Large intestine (tissue), 3 donors: ENCODE measurements at regions not wholly inside any gene's neighbourhood (a gene's known extent, or its start where the extent isn't known, plus 50 kb on each side); places are given as distances from the start of the nearest gene placed in this dataset.

Experiments used
- DNase-seq, 2 donors: peaks; one replicate each; pipeline versions ENCODE4 v3.0.0 to v3.0.0-alpha.2; 2013
- H3K27ac ChIP-seq: one replicate; pipeline ENCODE4 v1.5.1; 2013; ENCODE audit warnings: low read length
- H3K27me3 ChIP-seq: 2 replicates; pipeline ENCODE4 v1.6.1; 2013; ENCODE audit warnings: low read length; ENCODE audit not compliant: control insufficient read depth, insufficient read depth
- H3K36me3 ChIP-seq: 2 replicates; pipeline ENCODE4 v1.6.1; 2013; ENCODE audit warnings: low read length; ENCODE audit not compliant: control insufficient read depth, insufficient read depth
- H3K4me1 ChIP-seq: one replicate; pipeline ENCODE4 v1.6.1; 2013; ENCODE audit warnings: low read length; ENCODE audit not compliant: control insufficient read depth, insufficient read depth
- H3K4me3 ChIP-seq: one replicate; pipeline ENCODE4 v1.5.1; 2013; ENCODE audit warnings: low read length
- H3K9me3 ChIP-seq: one replicate; pipeline ENCODE4 v1.6.1; 2013; ENCODE audit warnings: mild to moderate bottlenecking, low read depth, low read length, moderate library complexity; ENCODE audit not compliant: control insufficient read depth
- WGBS: methylation state at CpG from one replicate; pipeline ENCODE4 v1.1.5; 2013; ENCODE audit warnings: low lambda C conversion rate; ENCODE audit not compliant: insufficient coverage; 5-methylcytosine and 5-hydroxymethylcytosine counted together

DNA sequence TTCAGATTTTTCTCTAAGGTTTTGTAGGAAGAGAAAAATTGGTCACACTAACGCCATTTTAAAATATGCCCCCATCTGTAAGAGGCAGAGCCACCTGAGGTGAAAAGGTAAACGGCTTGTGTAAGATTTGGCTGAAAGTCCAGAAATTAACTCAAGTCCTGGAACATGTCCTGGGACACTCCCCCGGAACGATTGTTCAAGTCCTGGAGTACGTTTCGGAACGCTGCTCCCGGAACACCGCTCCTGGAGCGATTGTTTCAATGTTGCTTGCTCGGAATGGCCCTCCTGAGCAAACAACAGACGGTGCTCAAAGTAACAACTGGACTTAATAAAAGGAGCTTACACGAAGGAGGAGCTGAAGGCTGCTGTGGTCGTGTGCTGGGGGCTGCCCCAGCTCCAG lies 796.5 kb upstream of the SLIT2 start:
- Histone ChIP-seq H3K4me3 (no peak overlapping the region), H3K27me3 (no peaks in the 10 kb centered on the region), H3K36me3 (no peaks in the 10 kb centered on the region), H3K27ac (no peak overlapping the region), H3K4me1 (no peaks in the 10 kb centered on the region), H3K9me3 (no peaks in the 10 kb centered on the region)
- WGBS = no CpG with 5 or more reads among the region's 14 CpGs
- DNase-seq = no peak

DNA sequence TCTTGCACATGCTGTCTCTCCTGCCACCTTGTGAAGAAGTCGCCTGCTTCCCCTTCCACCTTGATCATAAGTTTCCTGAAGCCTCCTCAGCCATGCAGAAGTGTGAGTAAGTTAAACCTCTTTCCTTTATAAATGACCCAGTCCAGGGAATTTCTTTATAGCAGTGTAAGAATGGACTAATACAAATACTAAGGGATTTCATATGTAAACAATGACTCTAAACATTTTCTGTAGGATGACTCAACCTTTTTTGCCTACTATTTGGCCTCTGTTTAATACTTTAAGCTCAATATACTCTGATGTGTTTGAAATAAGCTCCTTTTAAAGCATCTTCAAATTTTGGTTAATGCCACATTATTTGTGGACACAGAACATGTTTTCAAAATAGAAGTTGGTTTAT lies 813.5 kb upstream of the SLIT2 start:
- Histone ChIP-seq H3K9me3 (no peaks in the 10 kb centered on the region), H3K4me3 (no peak overlapping the region), H3K27ac (no peak overlapping the region), H3K27me3 (no peaks in the 10 kb centered on the region), H3K36me3 (no peaks in the 10 kb centered on the region), H3K4me1 (no peaks in the 10 kb centered on the region)
- no peak for DNase-seq
- no CpG with 5 or more reads among the region's 1 CpG for WGBS

DNA sequence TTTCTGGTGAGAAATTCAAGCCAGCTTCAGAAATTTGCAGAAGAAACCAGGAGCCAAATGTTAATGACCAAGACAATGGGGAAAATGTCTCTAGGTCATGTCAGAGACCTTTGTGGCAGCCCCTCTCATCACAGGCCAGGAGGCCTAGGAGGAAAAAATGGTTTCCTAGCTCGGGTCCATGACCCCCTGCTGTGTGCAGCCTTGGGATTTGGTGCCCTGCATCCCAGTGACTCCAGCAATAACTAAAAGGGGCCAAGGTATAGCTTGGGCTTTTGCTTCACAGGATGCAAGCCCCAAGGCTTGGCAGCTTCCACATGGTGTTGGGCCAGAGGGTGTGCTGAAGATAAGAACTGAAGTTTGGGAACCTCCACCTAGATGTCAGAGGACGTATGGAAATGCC lies 814.7 kb upstream of the SLIT2 start:
- no CpG with 5 or more reads among the region's 2 CpGs for WGBS
- DNase-seq = no peak
- Histone ChIP-seq H3K27me3 (no peaks in the 10 kb centered on the region), H3K4me1 (no peaks in the 10 kb centered on the region), H3K36me3 (no peaks in the 10 kb centered on the region), H3K4me3 (no peak overlapping the region), H3K9me3 (no peaks in the 10 kb centered on the region), H3K27ac (no peak overlapping the region)

DNA sequence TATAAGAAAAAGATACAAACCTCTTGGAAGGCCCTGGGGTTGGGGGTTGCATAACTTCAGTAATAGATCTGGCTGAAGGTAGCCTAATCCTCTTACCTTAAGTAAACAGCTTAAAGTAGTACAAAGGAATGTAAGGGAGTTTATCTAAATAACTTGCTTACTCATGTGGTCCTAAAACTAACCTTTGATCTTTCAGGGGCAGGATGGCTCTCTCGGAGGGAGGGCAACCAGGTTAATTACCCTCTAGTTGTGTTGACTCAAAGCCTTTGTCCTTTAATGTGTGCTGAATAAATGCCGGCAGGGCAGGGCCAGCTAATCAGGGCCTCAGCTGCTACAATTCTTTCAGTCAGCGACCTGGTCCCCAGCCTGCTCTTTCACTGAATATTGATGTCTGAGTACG lies 822.0 kb upstream of the SLIT2 start:
- no peak overlapping the region for H3K4me3 ChIP-seq
- H3K4me1 ChIP-seq = no peaks in the 10 kb centered on the region
- H3K27ac ChIP-seq = no peak overlapping the region
- H3K9me3 ChIP-seq = peaks cover 3% of the 10 kb centered on the region
- H3K27me3 ChIP-seq = no peaks in the 10 kb centered on the region
- DNase-seq = no peak
- WGBS = 100% methylated on average over 1 of the region's 4 CpGs
- H3K36me3 ChIP-seq = no peaks in the 10 kb centered on the region

DNA sequence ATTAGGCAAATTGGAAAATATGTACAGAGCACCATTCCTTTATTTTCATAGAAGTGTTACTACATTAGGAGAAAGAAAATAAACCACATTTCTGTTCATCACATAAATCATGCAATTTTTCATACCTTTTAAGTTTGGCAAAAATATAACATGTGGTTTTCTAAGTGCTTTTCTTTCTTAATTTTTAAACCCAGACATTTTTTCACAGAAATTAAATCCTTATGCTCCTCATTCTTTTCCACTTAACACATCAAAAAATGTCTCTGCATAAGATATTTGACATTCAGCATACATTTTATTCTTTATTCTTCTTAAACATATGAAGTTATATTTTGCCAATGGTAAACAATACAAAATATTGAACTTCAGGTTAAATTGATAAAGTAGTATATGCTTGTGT lies 826.6 kb upstream of the SLIT2 start:
- H3K27me3 ChIP-seq = no peaks in the 10 kb centered on the region
- no peaks in the 10 kb centered on the region for H3K36me3 ChIP-seq
- H3K27ac ChIP-seq = no peak overlapping the region
- H3K9me3 ChIP-seq = peaks cover 3% of the 10 kb centered on the region
- no peak overlapping the region for H3K4me3 ChIP-seq
- H3K4me1 ChIP-seq = no peaks in the 10 kb centered on the region
- no peak for DNase-seq

DNA sequence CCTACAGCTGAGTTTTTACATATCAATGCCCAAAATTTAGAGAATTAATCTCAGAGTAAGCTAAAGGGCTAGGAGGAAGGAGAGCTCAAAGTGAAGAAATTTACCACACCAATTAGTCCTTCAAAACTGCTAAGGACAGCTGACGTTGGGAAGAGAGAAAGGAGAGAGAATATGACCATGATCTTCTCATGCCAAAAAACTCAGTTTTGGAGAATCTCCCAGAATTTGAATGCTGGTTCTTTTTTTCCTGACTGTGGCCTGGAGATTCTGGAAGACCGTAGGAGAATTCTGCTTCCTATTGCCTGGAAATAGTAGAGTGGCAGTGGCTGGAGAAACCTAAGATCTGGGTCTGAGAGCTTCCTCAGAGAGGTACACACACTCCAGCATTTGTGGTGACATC lies 834.4 kb upstream of the SLIT2 start:
- Histone ChIP-seq H3K27ac (no peak overlapping the region), H3K4me3 (no peak overlapping the region), H3K36me3 (no peaks in the 10 kb centered on the region), H3K27me3 (no peaks in the 10 kb centered on the region), H3K9me3 (no peaks in the 10 kb centered on the region), H3K4me1 (no peaks in the 10 kb centered on the region)
- WGBS = no CpG with 5 or more reads among the region's 2 CpGs
- DNase-seq = no peak

DNA sequence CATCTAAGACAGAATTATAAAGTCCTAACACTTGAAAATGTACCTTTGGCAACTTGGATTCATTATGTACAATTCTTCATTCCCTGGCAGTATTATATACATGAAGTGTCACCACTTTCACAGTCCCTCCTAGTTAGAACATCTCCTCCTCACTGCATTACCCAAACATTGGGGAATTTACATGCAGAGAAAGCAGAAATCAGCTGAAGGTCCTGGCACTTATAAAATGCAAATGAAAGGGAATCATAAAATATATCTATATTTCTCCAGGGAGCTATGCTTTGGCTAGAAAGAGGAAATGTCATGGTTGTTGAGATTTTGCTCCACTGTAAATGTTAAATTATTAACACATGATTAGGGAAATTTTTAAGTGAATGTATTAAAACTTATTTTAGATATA lies 835.6 kb upstream of the SLIT2 start:
- Histone ChIP-seq H3K9me3 (no peaks in the 10 kb centered on the region), H3K27ac (no peak overlapping the region), H3K36me3 (no peaks in the 10 kb centered on the region), H3K27me3 (no peaks in the 10 kb centered on the region), H3K4me1 (no peaks in the 10 kb centered on the region), H3K4me3 (no peak overlapping the region)
- no peak for DNase-seq

DNA sequence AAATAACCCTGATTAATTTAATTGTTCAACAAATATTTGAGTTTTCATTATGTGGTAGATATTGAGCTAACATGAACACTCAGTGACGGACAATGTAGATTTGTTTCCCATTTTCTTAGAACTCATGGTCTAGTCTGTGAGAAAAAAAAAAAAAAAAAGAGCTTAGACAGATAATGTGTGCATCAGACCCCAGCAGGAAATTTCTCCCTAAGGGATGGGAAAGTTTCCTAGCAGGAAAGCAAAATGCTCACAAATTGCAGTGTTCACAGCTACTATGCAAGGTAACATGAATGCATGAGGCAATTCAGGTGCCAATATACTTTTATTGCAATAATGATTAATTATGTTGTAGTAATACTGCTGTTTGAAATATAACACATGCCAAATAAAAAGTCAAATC lies 843.2 kb upstream of the SLIT2 start:
- no peaks in the 10 kb centered on the region for H3K9me3 ChIP-seq
- DNase-seq = no peak
- H3K36me3 ChIP-seq = no peaks in the 10 kb centered on the region
- H3K27me3 ChIP-seq = no peaks in the 10 kb centered on the region
- no CpG with 5 or more reads among the region's 1 CpG for WGBS
- no peak overlapping the region for H3K27ac ChIP-seq
- no peak overlapping the region for H3K4me3 ChIP-seq
- no peaks in the 10 kb centered on the region for H3K4me1 ChIP-seq

DNA sequence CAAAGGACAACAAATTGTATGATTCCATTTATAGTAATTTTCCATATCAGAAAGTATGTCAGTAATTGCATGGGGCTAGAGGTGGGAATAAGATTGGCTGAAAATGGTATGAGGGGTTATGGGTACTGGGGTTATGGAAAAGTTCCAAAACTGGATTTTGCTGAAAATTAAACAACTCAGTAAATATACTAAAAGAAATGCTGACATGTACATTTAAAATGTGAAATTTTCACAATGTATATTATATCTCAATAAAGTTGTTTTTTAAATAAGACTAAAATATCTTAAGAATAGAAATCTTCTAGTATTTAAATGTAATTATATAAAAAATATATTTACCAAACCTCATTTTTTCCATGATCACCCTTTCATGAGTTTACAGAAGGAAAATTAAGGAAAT lies 844.9 kb upstream of the SLIT2 start:
- Histone ChIP-seq H3K36me3 (no peaks in the 10 kb centered on the region), H3K9me3 (no peaks in the 10 kb centered on the region), H3K27ac (no peak overlapping the region), H3K4me1 (no peaks in the 10 kb centered on the region), H3K4me3 (no peak overlapping the region), H3K27me3 (no peaks in the 10 kb centered on the region)
- DNase-seq = no peak

DNA sequence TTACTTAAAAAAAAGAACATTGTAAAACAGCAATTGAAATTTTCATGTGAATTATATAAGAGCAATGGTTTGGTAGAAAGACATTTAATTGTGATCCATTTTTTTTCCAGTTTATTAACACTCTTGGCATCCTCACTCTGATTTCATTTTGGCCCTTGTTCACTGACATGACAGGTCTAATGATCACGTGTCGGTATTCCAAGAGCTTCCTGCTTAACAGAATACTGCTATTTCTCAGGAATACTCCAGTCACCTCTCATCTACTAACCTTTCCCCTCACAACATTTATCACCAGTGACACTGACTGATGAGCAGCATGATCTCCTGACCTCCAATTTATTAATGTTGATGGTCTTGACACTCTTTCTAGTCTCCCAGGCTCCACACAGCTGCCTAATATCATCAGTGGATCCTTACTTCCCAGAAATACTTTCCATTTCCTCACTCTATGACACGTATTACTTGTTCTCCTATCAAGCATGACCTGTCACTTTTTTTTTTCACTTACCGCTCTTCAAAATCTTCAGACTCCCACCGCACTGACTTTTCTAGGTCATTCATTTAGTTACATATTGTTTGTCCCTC lies 847.8 kb upstream of the SLIT2 start:
- no peaks in the 10 kb centered on the region for H3K36me3 ChIP-seq
- no peak overlapping the region for H3K27ac ChIP-seq
- 73% methylated on average over 3 of the region's 5 CpGs for WGBS
- H3K27me3 ChIP-seq = no peaks in the 10 kb centered on the region
- no peak overlapping the region for H3K4me3 ChIP-seq
- no peaks in the 10 kb centered on the region for H3K4me1 ChIP-seq
- DNase-seq = no peak
- no peaks in the 10 kb centered on the region for H3K9me3 ChIP-seq

DNA sequence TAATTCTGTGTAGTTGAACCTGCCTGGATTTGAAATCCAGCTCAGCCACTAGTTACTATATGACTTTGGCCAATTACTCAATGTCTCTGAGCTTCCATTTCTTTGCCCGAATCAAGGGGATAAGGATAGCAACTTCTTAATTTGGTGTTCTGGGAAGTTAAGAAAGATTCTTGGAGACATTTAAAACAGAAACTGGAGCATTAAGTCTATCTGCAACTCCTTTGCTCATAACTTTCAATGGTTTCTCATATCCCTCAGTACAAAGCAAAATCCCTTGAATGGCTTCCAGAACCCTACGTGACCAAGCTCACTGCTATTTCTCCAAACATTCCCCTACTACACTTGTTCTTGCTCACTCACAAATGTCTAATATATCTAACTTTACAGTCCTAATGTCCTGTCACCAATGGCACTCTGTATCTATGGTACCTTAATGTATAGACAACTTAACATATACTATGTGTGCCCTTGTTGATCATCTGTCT lies 849.1 kb upstream of the SLIT2 start:
- no peak for DNase-seq
- WGBS = 92% methylated on average over 2 of the region's 2 CpGs

More for the DNA sequence above, 849.1 kb upstream of the SLIT2 start:
- Histone ChIP-seq H3K27ac (no peak overlapping the region), H3K9me3 (no peaks in the 10 kb centered on the region), H3K4me3 (no peak overlapping the region), H3K36me3 (no peaks in the 10 kb centered on the region), H3K4me1 (no peaks in the 10 kb centered on the region), H3K27me3 (no peaks in the 10 kb centered on the region)
